IMR-90 (cell line): ENCODE measurements at regions not wholly inside any gene's neighbourhood (a gene's known extent, or its start where the extent isn't known, plus 50 kb on each side); places are given as distances from the start of the nearest gene placed in this dataset.

ENCODE experiments used
- ATAC-seq: fragments of 200-7000 bp; cut with Tn5 transposase; 2 replicates; pipeline ENCODE4 v1.9.1; 2020; ENCODE audit warnings: low read depth, mild to moderate bottlenecking, moderate library complexity
- BruUV-seq: library from RNA; stranded (reverse); fragments of 400-500 nt; replicated peaks from 2 replicates; lab custom pipeline; 2021; lab: Mats Ljungman, UMichigan
- CTCF ChIA-PET: fragments of 300-600 bp; formaldehyde crosslinking; extraction: SDS; loops from one replicate; lab custom pipeline; 2021; ENCODE audit warnings: antibody characterized with exemption; lab: Yijun Ruan, JAX
- POLR2A ChIA-PET: fragments of 300-600 bp; sonication (Branson Sonifier 250); formaldehyde crosslinking; loops from one replicate; lab custom pipeline; 2022; ENCODE audit warnings: antibody characterized with exemption; ENCODE audit not compliant: unreplicated experiment; lab: Charles Lee
- DNase-seq: peaks from one replicate; pipeline ENCODE4 v3.0.0; 2013
- H2AFZ ChIP-seq: replicated peaks from 2 replicates; pipeline ENCODE3; 2013; ENCODE audit warnings: low read length, mild to moderate bottlenecking; ENCODE audit not compliant: poor library complexity
- H2AK5ac ChIP-seq: 2 replicates; pipeline ENCODE4 v1.6.1; 2013; ENCODE audit warnings: low read depth, low read length, inconsistent platforms
- H2AK9ac ChIP-seq: replicated peaks from 2 replicates; pipeline ENCODE3; 2013; ENCODE audit warnings: mild to moderate bottlenecking, low read depth, low read length, moderate library complexity; ENCODE audit not compliant: poor library complexity
- H2BK120ac ChIP-seq: 2 replicates; pipeline ENCODE4 v1.6.1; 2013; ENCODE audit warnings: low read depth, low read length, inconsistent platforms
- H2BK15ac ChIP-seq: 3 replicates; pipeline ENCODE4 v1.6.1; 2013; ENCODE audit warnings: low read depth, low read length, inconsistent platforms
- H2BK20ac ChIP-seq: 2 replicates; pipeline ENCODE4 v1.6.1; 2013; ENCODE audit warnings: low read depth, mild to moderate bottlenecking, inconsistent platforms, low read length, moderate library complexity
- H2BK5ac ChIP-seq: 2 replicates; pipeline ENCODE4 v1.6.1; 2013; ENCODE audit warnings: mild to moderate bottlenecking, low read depth, low read length, inconsistent platforms; ENCODE audit not compliant: poor library complexity, severe bottlenecking
- H3K14ac ChIP-seq: replicated peaks from 2 replicates; pipeline ENCODE4 v1.6.1; 2013; ENCODE audit warnings: low read depth, low read length, inconsistent platforms
- H3K18ac ChIP-seq: 2 replicates; pipeline ENCODE4 v1.6.1; 2013; ENCODE audit warnings: low read depth, low read length, control low read depth
- H3K23ac ChIP-seq: 2 replicates; pipeline ENCODE4 v1.6.1; 2013; ENCODE audit warnings: low read depth, low read length, inconsistent platforms
- H3K27ac ChIP-seq: 2 replicates; pipeline ENCODE4 v1.5.1; 2013; ENCODE audit warnings: mild to moderate bottlenecking, control low read depth, low read length; ENCODE audit not compliant: insufficient read depth
- H3K27me3 ChIP-seq: 2 replicates; pipeline ENCODE4 v1.6.1; 2013; ENCODE audit warnings: low read length; ENCODE audit not compliant: control insufficient read depth, insufficient read depth
- H3K36me3 ChIP-seq: 2 replicates; pipeline ENCODE4 v1.6.1; 2013; ENCODE audit warnings: low read length, mixed read lengths; ENCODE audit not compliant: control insufficient read depth, insufficient read depth
- H3K4ac ChIP-seq: 2 replicates; pipeline ENCODE4 v1.6.1; 2013; ENCODE audit warnings: low read depth, low read length, inconsistent platforms
- H3K4me1 ChIP-seq: 2 replicates; pipeline ENCODE4 v1.6.1; 2013; ENCODE audit warnings: low read length, mixed read lengths; ENCODE audit not compliant: control insufficient read depth, insufficient read depth
- H3K4me2 ChIP-seq: 2 replicates; pipeline ENCODE4 v1.6.1; 2013; ENCODE audit warnings: low read depth, mild to moderate bottlenecking, control low read depth, low read length, moderate library complexity
- H3K4me3 ChIP-seq: 2 replicates; pipeline ENCODE4 v1.5.1; 2013; ENCODE audit warnings: low read depth, mild to moderate bottlenecking, control low read depth, low read length, moderate library complexity; ENCODE audit not compliant: insufficient read depth
- H3K56ac ChIP-seq: 2 replicates; pipeline ENCODE4 v1.6.1; 2013; ENCODE audit warnings: low read length, inconsistent platforms; ENCODE audit not compliant: insufficient read depth; ENCODE audit errors: extremely low read depth
- H3K79me1 ChIP-seq, 2 experiments: 2 replicates each; pipeline ENCODE4 v1.6.1; 2013; ENCODE audit warnings: low read length in 2 of 2, inconsistent platforms in 1 of 2, low read depth in 1 of 2
- H3K9ac ChIP-seq: 2 replicates; pipeline ENCODE4 v1.6.1; 2013; ENCODE audit warnings: low read depth, low read length, control low read depth
- H3K9me1 ChIP-seq: 2 replicates; pipeline ENCODE4 v1.6.1; 2013; ENCODE audit warnings: low read length, inconsistent platforms; ENCODE audit not compliant: insufficient read depth
- H3K9me3 ChIP-seq: 2 replicates; pipeline ENCODE4 v1.6.1; 2013; ENCODE audit warnings: low read length; ENCODE audit not compliant: control insufficient read depth, insufficient read depth
- H4K20me1 ChIP-seq: 2 replicates; pipeline ENCODE4 v1.6.1; 2013; ENCODE audit warnings: low read length, inconsistent platforms; ENCODE audit not compliant: insufficient read depth
- H4K5ac ChIP-seq: 2 replicates; pipeline ENCODE4 v1.6.1; 2013; ENCODE audit warnings: mild to moderate bottlenecking, low read depth, low read length, control low read depth
- H4K8ac ChIP-seq, 2 experiments: 2 replicates each; pipeline ENCODE4 v1.6.1; 2013; ENCODE audit warnings: low read depth in 2 of 2, low read length in 2 of 2, control low read depth in 1 of 2, inconsistent platforms in 1 of 2
- H4K91ac ChIP-seq: 2 replicates; pipeline ENCODE4 v1.6.1; 2013; ENCODE audit warnings: low read depth, low read length, inconsistent platforms; ENCODE audit not compliant: insufficient read depth
- CHD1 ChIP-seq: IDR thresholded peaks from 2 replicates; pipeline ENCODE4 v1.6.1; 2012; ENCODE audit warnings: low read depth, low read length, improper control_type of control experiment
- FOS ChIP-seq: fragments of 150-350 bp; IDR thresholded peaks from 2 replicates; pipeline ENCODE4 v1.6.1; 2016; ENCODE audit warnings: low read depth, low read length
- NFE2L2 ChIP-seq: fragments of 150-350 bp; IDR thresholded peaks from 2 replicates; pipeline ENCODE4 v1.6.1; 2016; ENCODE audit warnings: low read depth, mild to moderate bottlenecking, low read length
- RCOR1 ChIP-seq: IDR thresholded peaks from 2 replicates; pipeline ENCODE4 v1.6.1; 2012; ENCODE audit warnings: mild to moderate bottlenecking, low read length, improper control_type of control experiment; ENCODE audit not compliant: insufficient replicate concordance
- USF2 ChIP-seq: fragments of 150-350 bp; IDR thresholded peaks from 2 replicates; pipeline ENCODE4 v1.6.1; 2017; ENCODE audit warnings: mild to moderate bottlenecking, antibody characterized with exemption, low read length, low read depth
- WGBS, 2 experiments: methylation state at CpG; one replicate each; pipeline versions ENCODE4 v1.1.5 to v1.1.7; 2013; ENCODE audit warnings: missing lambda C conversion rate in 2 of 2; ENCODE audit not compliant: insufficient read length in 1 of 2; ENCODE audit errors: extremely low coverage in 2 of 2; 5-methylcytosine and 5-hydroxymethylcytosine counted together
- dilution Hi-C: fragments of 300-500 bp; cut with HindIII; formaldehyde crosslinking; loops from one replicate; pipeline ENCODE4 v1.14.3; 2018; ENCODE audit warnings: low sequenced_read_pairs; ENCODE audit not compliant: unreplicated experiment
- in situ Hi-C: fragments of 300-500 bp; cut with MboI; formaldehyde crosslinking; loops from 3 replicates; pipeline ENCODE4 v1.14.3; 2019; ENCODE audit warnings: low sequenced_read_pairs, inconsistent platforms, mixed read lengths
- intact Hi-C: fragments of 100-400 bp; cut with micrococcal nuclease; formaldehyde crosslinking; loops from 2 replicates; pipeline ENCODE4 v1.10.0; 2022

DNA sequence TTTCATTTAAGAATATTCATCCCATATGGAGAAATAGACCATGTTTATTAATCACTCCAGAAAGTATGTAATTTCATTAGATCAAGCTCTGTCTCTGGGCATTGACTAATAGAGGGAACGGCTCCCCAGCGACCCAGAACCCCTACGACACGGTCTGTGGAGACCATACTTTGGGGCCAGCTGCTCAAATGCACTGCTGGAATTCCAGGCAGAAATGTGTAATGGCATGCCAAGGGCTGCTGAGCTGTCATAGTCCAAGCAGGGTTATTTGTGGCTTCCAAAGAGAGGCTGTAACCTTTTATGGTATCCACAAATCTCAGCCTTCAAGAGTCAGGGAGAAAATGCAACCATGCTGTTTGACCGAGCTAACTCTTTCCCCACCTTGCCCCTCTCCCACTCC, 755.8 kb downstream of the DHX35 start:
- Histone ChIP-seq H3K9ac (no peak overlapping the region), H3K27ac (no peak overlapping the region), H2AK5ac (no peak overlapping the region), H3K79me1 (no peaks in the 10 kb centered on the region), H4K5ac (no peak overlapping the region), H3K23ac (no peak overlapping the region), H2BK120ac (no peak overlapping the region), H3K18ac (no peak overlapping the region), H2BK5ac (no peak overlapping the region), H2BK15ac (no peak overlapping the region), H4K91ac (no peak overlapping the region), H3K9me3 (no peaks in the 10 kb centered on the region; the same call in 1 of the 2 replicates), H4K20me1 (no peaks in the 10 kb centered on the region), H3K9me1 (no peaks in the 10 kb centered on the region), H3K56ac (no peak overlapping the region), H3K14ac (no peak overlapping the region), H3K4ac (no peak overlapping the region), H3K4me3 (no peak overlapping the region), H3K4me2 (no peak overlapping the region), H3K36me3 (no peaks in the 10 kb centered on the region), H2AK9ac (no peak overlapping the region), H4K8ac (no peak overlapping the region), H2AFZ (no peak overlapping the region), H3K27me3 (no peaks in the 10 kb centered on the region), H3K4me1 (no peaks in the 10 kb centered on the region), H2BK20ac (no peak overlapping the region)
- BruUV-seq: no TSS peak
- POLR2A ChIA-PET: no interaction called here
- TF ChIP-seq USF2 (no peak), NFE2L2 (no peak), FOS (no peak), CHD1 (no peak), RCOR1 (no peak)
- intact Hi-C loops: no loop called here
- WGBS, 2 experiments: 59% methylated on average over 3 of the region's 5 CpGs; no CpG with 5 or more reads in 1 of the 2 experiments
- DNase-seq (no peak), ATAC-seq (no peak)
- CTCF ChIA-PET: no interaction called here
- dilution Hi-C loops: no loop called here
- in situ Hi-C loops: loop anchor here (25.0 kb wide), 1 partner anchor 94 kb away; no protein-coding TSS in a partner anchor
